Esophagus muscularis mucosa (tissue), 4 donors: ENCODE measurements at regions not wholly inside any gene's neighbourhood (a gene's known extent, or its start where the extent isn't known, plus 50 kb on each side); places are given as distances from the start of the nearest gene placed in this dataset.

Experiments used
- DNase-seq: peaks from one replicate; pipeline ENCODE4 v3.0.0-alpha.2; 2017; ENCODE audit errors: extremely low spot score
- H3K27ac ChIP-seq, 4 donors: fragments of 200-600 bp; sonication (generic); replicated peaks in 1 of 4; 1 replicate in 3 of 4; 2 replicates in 1 of 4; pipeline ENCODE4 v1.5.1; 2016 to 2019; ENCODE audit warnings: mild to moderate bottlenecking in 1 of 4
- H3K27me3 ChIP-seq, 4 donors: fragments of 200-600 bp; sonication (generic); one replicate each; pipeline versions ENCODE4 v1.5.1 to v1.6.0; 2016 to 2019
- H3K36me3 ChIP-seq, 4 donors: fragments of 200-600 bp; sonication (generic); one replicate each; pipeline ENCODE4 v1.5.1; 2016 to 2019
- H3K4me1 ChIP-seq, 4 donors: fragments of 200-600 bp; sonication (generic); one replicate each; pipeline ENCODE4 v1.5.1; 2016 to 2019
- H3K4me3 ChIP-seq, 4 donors: fragments of 200-600 bp; sonication (generic); 1 replicate in 2 of 4; 2 replicates in 2 of 4; pipeline ENCODE4 v1.5.1; 2016 to 2019; ENCODE audit warnings: mild to moderate bottlenecking in 4 of 4, moderate library complexity in 1 of 4
- H3K9me3 ChIP-seq, 4 donors: fragments of 200-600 bp; sonication (generic); 1 replicate in 3 of 4; 2 replicates in 1 of 4; pipeline ENCODE4 v1.5.1; 2016 to 2019
- EP300 ChIP-seq: sonication (generic); formaldehyde crosslinking; IDR thresholded peaks from one replicate; pipeline ENCODE4 v1.6.1; 2017; ENCODE audit warnings: antibody characterized with exemption
- POLR2A ChIP-seq: fragments of 450-650 bp; IDR thresholded peaks from one replicate; pipeline ENCODE4 v1.6.1; 2017; ENCODE audit warnings: antibody characterized with exemption, moderate library complexity, mild to moderate bottlenecking, low read depth
- POLR2AphosphoS5 ChIP-seq, 2 donors: sonication (generic); formaldehyde crosslinking; IDR thresholded peaks; one replicate each; pipeline ENCODE4 v1.6.1; 2017; ENCODE audit warnings: antibody characterized with exemption in 2 of 2
- WGBS: methylation state at CpG from one replicate; pipeline ENCODE4 v1.1.5; 2018; 5-methylcytosine and 5-hydroxymethylcytosine counted together
- intact Hi-C: fragments of 100-400 bp; cut with DNase I; formaldehyde crosslinking; loops from one replicate; pipeline ENCODE4 v1.15.1; 2023
- TF ChIP-seq, protein P1 (sequence below), 3 experiments: fragments of 200-600 bp in 2 of 3; fragments of 450-650 bp in 1 of 3; sonication (generic) in 2 of 3; IDR thresholded peaks; one replicate each; pipeline ENCODE4 v1.5.1; 2017 to 2019; ENCODE audit warnings: antibody characterized with exemption in 3 of 3, mild to moderate bottlenecking in 2 of 3, moderate library complexity in 1 of 3

DNA sequence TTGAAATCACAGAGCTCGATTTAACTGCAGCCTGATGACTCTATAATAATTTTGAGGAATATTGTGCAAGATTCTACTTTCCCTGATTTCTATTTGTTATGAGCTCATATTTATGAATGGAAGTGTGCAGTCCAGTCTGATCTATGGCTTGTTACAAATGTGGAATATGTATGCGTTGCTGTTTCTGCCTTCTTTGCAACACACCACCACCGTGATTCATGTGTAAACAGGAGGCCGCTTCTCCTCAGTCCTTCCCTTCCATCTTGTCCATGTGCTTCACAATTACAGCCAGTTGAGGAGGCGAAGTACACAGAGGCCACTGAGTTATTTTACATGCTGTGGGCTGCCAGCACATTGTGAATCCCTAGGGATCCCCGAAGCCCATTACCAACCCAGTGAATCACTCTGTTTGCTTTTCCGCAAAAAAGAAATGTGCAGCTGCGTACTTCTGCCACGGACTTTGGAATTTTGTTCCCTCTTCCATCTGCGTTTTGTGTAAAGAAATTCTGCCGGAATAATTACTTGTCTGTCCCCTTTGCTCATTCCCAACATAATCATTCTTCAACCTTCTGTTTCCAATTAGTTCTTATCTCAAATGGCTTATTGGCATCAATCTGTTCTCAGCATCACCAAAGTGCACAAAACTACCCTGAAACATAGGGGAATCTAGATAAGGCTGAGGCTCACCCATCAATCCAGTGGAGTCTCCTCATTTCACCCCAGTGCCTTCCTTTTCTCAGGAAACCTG, 551.6 kb upstream of the CITED2 start:
- Histone ChIP-seq H3K4me3 (no peak overlapping the region), H3K9me3 (no peaks in the 10 kb centered on the region), H3K27me3 (no peaks in the 10 kb centered on the region), H3K27ac (no peak overlapping the region), H3K36me3 (no peaks in the 10 kb centered on the region), H3K4me1 (no peaks in the 10 kb centered on the region)
- 68% methylated on average over 11 of the region's 11 CpGs for WGBS
- intact Hi-C loops = no loop called here
- no peak for DNase-seq
- no peak for TF ChIP-seq POLR2A
- TF ChIP-seq, protein P1, sequence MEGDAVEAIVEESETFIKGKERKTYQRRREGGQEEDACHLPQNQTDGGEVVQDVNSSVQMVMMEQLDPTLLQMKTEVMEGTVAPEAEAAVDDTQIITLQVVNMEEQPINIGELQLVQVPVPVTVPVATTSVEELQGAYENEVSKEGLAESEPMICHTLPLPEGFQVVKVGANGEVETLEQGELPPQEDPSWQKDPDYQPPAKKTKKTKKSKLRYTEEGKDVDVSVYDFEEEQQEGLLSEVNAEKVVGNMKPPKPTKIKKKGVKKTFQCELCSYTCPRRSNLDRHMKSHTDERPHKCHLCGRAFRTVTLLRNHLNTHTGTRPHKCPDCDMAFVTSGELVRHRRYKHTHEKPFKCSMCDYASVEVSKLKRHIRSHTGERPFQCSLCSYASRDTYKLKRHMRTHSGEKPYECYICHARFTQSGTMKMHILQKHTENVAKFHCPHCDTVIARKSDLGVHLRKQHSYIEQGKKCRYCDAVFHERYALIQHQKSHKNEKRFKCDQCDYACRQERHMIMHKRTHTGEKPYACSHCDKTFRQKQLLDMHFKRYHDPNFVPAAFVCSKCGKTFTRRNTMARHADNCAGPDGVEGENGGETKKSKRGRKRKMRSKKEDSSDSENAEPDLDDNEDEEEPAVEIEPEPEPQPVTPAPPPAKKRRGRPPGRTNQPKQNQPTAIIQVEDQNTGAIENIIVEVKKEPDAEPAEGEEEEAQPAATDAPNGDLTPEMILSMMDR (IDR thresholded peaks at IDR 0.05) = no peak
- no peak for TF ChIP-seq EP300
- no peak for TF ChIP-seq POLR2AphosphoS5 (IDR thresholded peaks at IDR 0.05)

DNA sequence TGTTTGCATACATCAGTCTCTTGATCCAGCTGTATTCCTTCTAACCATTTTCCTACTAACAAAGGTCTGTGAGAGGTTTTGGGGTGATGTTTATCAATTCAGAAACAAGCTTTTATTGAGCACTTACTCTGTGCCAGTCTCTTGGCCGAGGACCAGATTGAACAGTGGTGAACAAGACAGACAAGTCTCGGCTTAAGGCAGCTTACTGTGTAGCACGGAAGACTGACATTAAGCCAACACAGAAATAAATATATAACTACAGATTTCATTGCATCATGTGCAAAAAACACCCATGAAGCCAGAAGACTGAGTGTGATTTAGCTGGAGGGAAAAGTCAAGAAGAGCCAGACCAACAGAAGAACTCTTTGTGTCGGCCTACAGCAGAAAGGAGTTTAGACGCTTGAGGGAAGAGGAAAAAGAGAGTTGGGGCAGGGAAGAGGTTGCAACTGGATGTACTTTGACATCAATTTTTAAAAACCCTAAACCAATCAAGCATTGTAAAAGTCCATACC, 549.6 kb upstream of the CITED2 start:
- intact Hi-C loops = no loop called here
- TF ChIP-seq EP300 (no peak), POLR2AphosphoS5 (IDR thresholded peaks at IDR 0.05) (no peak), POLR2A (no peak)
- TF ChIP-seq, protein P1 (IDR thresholded peaks at IDR 0.05) = no peak
- WGBS = 96% methylated on average over 5 of the region's 5 CpGs
- peaks cover 0 to 3% (median 0%) of the 10 kb centered on the region in 4 donors for H3K4me1 ChIP-seq
- H3K27ac ChIP-seq = no peak overlapping the region
- H3K4me3 ChIP-seq = no peak overlapping the region
- H3K36me3 ChIP-seq = no peaks in the 10 kb centered on the region
- no peaks in the 10 kb centered on the region for H3K9me3 ChIP-seq
- H3K27me3 ChIP-seq = no peaks in the 10 kb centered on the region
- DNase-seq = no peak

DNA sequence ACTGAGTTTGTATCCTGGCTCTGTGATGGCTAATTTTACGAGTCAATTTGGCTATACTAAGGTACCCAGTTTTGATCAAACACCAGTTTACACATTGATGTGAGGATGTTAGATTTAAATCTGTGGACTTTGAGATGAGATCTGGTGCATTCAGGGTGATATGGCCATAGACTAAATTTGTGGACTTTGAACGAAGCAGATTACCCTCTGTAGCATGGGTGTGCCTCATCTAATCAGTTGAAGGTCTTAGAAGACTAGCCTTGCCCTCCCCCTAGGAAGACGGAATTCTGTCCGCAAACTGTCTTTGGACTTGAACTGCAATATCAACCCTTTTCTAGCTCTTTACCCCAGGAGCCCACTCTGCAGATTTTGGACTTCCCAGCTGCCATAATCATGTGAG, 547.8 kb upstream of the CITED2 start:
- 93% methylated on average over 4 of the region's 4 CpGs for WGBS
- H3K27me3 ChIP-seq = no peaks in the 10 kb centered on the region
- no peak for DNase-seq
- peaks cover 0 to 15% (median 0%) of the 10 kb centered on the region in 4 donors for H3K4me1 ChIP-seq
- H3K9me3 ChIP-seq = no peaks in the 10 kb centered on the region
- H3K36me3 ChIP-seq = no peaks in the 10 kb centered on the region
- TF ChIP-seq, protein P1 (IDR thresholded peaks at IDR 0.05) = no peak
- TF ChIP-seq POLR2AphosphoS5 (IDR thresholded peaks at IDR 0.05) (no peak), EP300 (no peak), POLR2A (no peak)
- H3K27ac ChIP-seq = no peak overlapping the region
- H3K4me3 ChIP-seq = no peak overlapping the region
- intact Hi-C loops = no loop called here

DNA sequence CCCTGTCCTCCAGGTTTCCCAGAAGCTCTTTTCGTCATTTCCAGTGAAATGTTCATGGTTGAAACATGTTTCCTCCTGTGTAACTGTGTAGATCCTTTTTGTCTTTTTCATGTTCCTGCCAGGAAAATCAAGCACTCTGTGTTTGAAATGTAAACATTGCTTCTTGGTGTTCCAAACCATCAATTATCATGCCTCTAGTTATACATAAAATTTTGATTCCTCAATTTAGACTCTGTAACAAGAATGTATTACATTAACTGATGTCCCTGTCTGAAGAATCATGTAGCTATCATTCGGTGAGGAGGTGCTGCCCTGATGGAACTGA, 546.3 kb upstream of the CITED2 start:
- Histone ChIP-seq H3K4me1 (peaks cover 0 to 15% (median 0%) of the 10 kb centered on the region in 4 donors), H3K27me3 (no peaks in the 10 kb centered on the region), H3K36me3 (no peaks in the 10 kb centered on the region), H3K9me3 (no peaks in the 10 kb centered on the region), H3K27ac (no peak overlapping the region), H3K4me3 (no peak overlapping the region)
- DNase-seq = no peak
- no peak for TF ChIP-seq POLR2AphosphoS5 (IDR thresholded peaks at IDR 0.05)
- intact Hi-C loops = no loop called here
- 81% methylated on average over 2 of the region's 2 CpGs for WGBS

DNA sequence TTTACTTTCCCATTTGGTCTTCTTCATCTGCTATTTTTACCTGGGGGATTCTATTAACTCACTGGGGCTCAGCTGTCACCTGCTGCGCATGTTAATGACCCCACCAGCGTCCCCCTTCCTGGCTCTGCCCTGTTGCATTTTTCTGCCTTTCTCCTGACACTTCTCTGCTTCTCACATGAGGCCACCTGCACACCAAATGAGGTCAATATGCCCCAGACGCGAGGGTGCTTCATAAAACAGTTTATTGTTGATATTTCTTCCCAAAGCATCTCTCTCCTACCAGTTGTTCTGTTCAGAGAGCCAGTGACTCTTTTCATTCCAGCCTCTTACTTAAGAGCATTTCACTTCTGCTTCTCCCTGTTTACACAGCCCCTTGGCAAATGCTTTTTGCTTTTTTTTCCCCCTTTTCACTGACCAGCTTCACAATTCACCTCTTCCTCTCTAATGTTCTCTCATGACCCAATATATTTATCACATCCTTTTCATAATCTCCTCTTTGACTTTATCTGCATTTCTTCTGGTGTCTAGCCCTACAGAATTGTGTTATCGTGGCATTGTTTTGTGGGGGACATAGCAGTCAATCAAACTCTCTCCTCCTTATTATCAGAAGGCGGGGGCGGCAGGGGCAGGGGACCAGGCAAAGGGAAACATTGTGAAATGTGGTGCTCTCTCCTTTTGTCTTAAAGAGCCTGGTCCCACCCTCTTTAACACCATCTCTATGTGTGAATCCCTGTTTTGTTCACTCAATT, 545.8 kb upstream of the CITED2 start:
- intact Hi-C loops = no loop called here
- Histone ChIP-seq H3K9me3 (no peaks in the 10 kb centered on the region), H3K36me3 (no peaks in the 10 kb centered on the region), H3K27me3 (no peaks in the 10 kb centered on the region), H3K27ac (no peak overlapping the region), H3K4me3 (no peak overlapping the region), H3K4me1 (peaks cover 0 to 15% (median 0%) of the 10 kb centered on the region in 4 donors)
- TF ChIP-seq POLR2AphosphoS5 (IDR thresholded peaks at IDR 0.05) (no peak), POLR2A (no peak), EP300 (no peak)
- TF ChIP-seq, protein P1 (IDR thresholded peaks at IDR 0.05) = no peak
- no peak for DNase-seq
- WGBS = 57% methylated on average over 7 of the region's 7 CpGs
